Neural cell (in vitro differentiated cells): ENCODE measurements at regions not wholly inside any gene's neighbourhood (a gene's known extent, or its start where the extent isn't known, plus 50 kb on each side); places are given as distances from the start of the nearest gene placed in this dataset.

Source experiments
- H2AFZ ChIP-seq: fragments of 200-600, 300-800 bp; sonication (generic), shearing (Covaris generic); 2 replicates; pipeline ENCODE4 v1.6.0; 2014; ENCODE audit warnings: low read depth, mild to moderate bottlenecking, antibody characterized with exemption, low read length, moderate library complexity
- H3F3A ChIP-seq: fragments of 200-600 bp; shearing (Covaris generic); 2 replicates; pipeline ENCODE4 v1.6.1; 2016; ENCODE audit warnings: mild to moderate bottlenecking, moderate library complexity, mixed read lengths, antibody characterized with exemption, low read length; ENCODE audit not compliant: insufficient read depth, poor library complexity, severe bottlenecking
- H3K27ac ChIP-seq: fragments of 200-600, 300-800 bp; sonication (generic), shearing (Covaris generic); 2 replicates; pipeline ENCODE4 v1.5.1; 2014; ENCODE audit warnings: mild to moderate bottlenecking, low read length, moderate library complexity
- H3K27me3 ChIP-seq: fragments of 300-800, 200-600 bp; sonication (generic), shearing (Covaris generic); 2 replicates; pipeline ENCODE4 v1.6.0; 2014; ENCODE audit warnings: mild to moderate bottlenecking, low read depth, low read length, moderate library complexity; ENCODE audit not compliant: insufficient read depth
- H3K36me3 ChIP-seq: fragments of 300-800, 200-600 bp; sonication (generic), shearing (Covaris generic); 2 replicates; pipeline ENCODE4 v1.5.1; 2014; ENCODE audit warnings: mild to moderate bottlenecking, antibody characterized with exemption, low read length, moderate library complexity; ENCODE audit not compliant: insufficient read depth
- H3K4me2 ChIP-seq: fragments of 300-800, 200-600 bp; sonication (generic), shearing (Covaris generic); 2 replicates; pipeline ENCODE4 v1.6.0; 2014; ENCODE audit warnings: mild to moderate bottlenecking, low read length
- H3K4me3 ChIP-seq: fragments of 300-800, 200-600 bp; sonication (generic), shearing (Covaris generic); 2 replicates; pipeline ENCODE4 v1.5.1; 2014; ENCODE audit warnings: mild to moderate bottlenecking, low read length, moderate library complexity
- H3K79me2 ChIP-seq: fragments of 200-600 bp; shearing (Covaris generic); replicated peaks from 2 replicates; pipeline ENCODE4 v1.6.0; 2014; ENCODE audit warnings: mild to moderate bottlenecking, low read length, moderate library complexity; ENCODE audit not compliant: insufficient read depth
- H3K9ac ChIP-seq: fragments of 300-800, 200-600 bp; sonication (generic), shearing (Covaris generic); 2 replicates; pipeline ENCODE4 v1.6.1; 2016; ENCODE audit warnings: mild to moderate bottlenecking, low read length, mixed read lengths
- H3K9me2 ChIP-seq: fragments of 200-600 bp; shearing (Covaris generic); 2 replicates; pipeline ENCODE4 v1.6.1; 2016; ENCODE audit warnings: mild to moderate bottlenecking, low read length, mixed read lengths; ENCODE audit not compliant: insufficient read depth
- H3K9me3 ChIP-seq: fragments of 200-600, 300-800 bp; sonication (generic), shearing (Covaris generic); 2 replicates; pipeline ENCODE4 v1.6.1; 2016; ENCODE audit warnings: mild to moderate bottlenecking, mixed run types, low read length, moderate library complexity, mixed read lengths
- H4K20me1 ChIP-seq: fragments of 200-600 bp; shearing (Covaris generic); 2 replicates; pipeline ENCODE4 v1.6.1; 2016; ENCODE audit warnings: mild to moderate bottlenecking, mixed run types; ENCODE audit not compliant: insufficient read depth
- EP300 ChIP-seq: fragments of 450-650 bp; conservative IDR thresholded peaks from 2 replicates; pipeline ENCODE4 v1.6.1; 2014; ENCODE audit warnings: antibody characterized with exemption, mild to moderate bottlenecking, moderate library complexity; ENCODE audit not compliant: poor library complexity, severe bottlenecking
- EZH2 ChIP-seq: fragments of 200-600, 300-800 bp; shearing (Covaris generic), sonication (generic); IDR thresholded peaks from 2 replicates; pipeline ENCODE4 v1.6.1; 2014; ENCODE audit warnings: antibody characterized with exemption, low read length, borderline replicate concordance, mild to moderate bottlenecking; ENCODE audit not compliant: insufficient read depth, poor library complexity, severe bottlenecking
- MXI1 ChIP-seq: fragments of 450-650 bp; conservative IDR thresholded peaks from 2 replicates; pipeline ENCODE4 v1.6.1; 2014; ENCODE audit warnings: antibody characterized with exemption, mild to moderate bottlenecking; ENCODE audit not compliant: poor library complexity, severe bottlenecking
- POLR2AphosphoS5 ChIP-seq: IDR thresholded peaks from 2 replicates; pipeline ENCODE4 v1.6.1; 2012
- RAD21 ChIP-seq: fragments of 450-650 bp; conservative IDR thresholded peaks from 2 replicates; pipeline ENCODE4 v1.6.1; 2014; ENCODE audit warnings: antibody characterized with exemption, mild to moderate bottlenecking, moderate library complexity
- SMC3 ChIP-seq: fragments of 450-650 bp; conservative IDR thresholded peaks from 2 replicates; pipeline ENCODE4 v1.6.1; 2014; ENCODE audit warnings: antibody characterized with exemption, mild to moderate bottlenecking, moderate library complexity; ENCODE audit not compliant: poor library complexity
- TAF1 ChIP-seq: IDR thresholded peaks from 2 replicates; pipeline ENCODE4 v1.6.1; 2012; ENCODE audit warnings: low read depth
- TF ChIP-seq, protein P1 (sequence below): IDR thresholded peaks from 2 replicates; pipeline ENCODE4 v1.6.1; 2012; ENCODE audit warnings: borderline replicate concordance
- TF ChIP-seq, protein P2 (sequence below): fragments of 450-650 bp; IDR thresholded peaks from 2 replicates; pipeline ENCODE4 v1.5.1; 2014; ENCODE audit warnings: antibody characterized with exemption, mild to moderate bottlenecking, moderate library complexity; ENCODE audit not compliant: poor library complexity, severe bottlenecking

- H3K36me3 ChIP-seq: no peaks in the 10 kb centered on the region
- H3K9me2 ChIP-seq: no peaks in the 10 kb centered on the region
- H3F3A ChIP-seq: no peaks in the 10 kb centered on the region
- peak overlapping the region; percentile 7 for H3K27ac ChIP-seq
- no peaks in the 10 kb centered on the region for H4K20me1 ChIP-seq
- H3K4me3 ChIP-seq: no peak overlapping the region
- H3K9ac ChIP-seq: no peak overlapping the region
- H3K27me3 ChIP-seq: no peaks in the 10 kb centered on the region
- no peak overlapping the region for H3K4me2 ChIP-seq
- TF ChIP-seq RAD21 (no peak), EZH2 (no peak), MXI1 (no peak), EP300 (no peak), TAF1 (no peak), POLR2AphosphoS5 (no peak), SMC3 (no peak)
- TF ChIP-seq, protein P1, sequence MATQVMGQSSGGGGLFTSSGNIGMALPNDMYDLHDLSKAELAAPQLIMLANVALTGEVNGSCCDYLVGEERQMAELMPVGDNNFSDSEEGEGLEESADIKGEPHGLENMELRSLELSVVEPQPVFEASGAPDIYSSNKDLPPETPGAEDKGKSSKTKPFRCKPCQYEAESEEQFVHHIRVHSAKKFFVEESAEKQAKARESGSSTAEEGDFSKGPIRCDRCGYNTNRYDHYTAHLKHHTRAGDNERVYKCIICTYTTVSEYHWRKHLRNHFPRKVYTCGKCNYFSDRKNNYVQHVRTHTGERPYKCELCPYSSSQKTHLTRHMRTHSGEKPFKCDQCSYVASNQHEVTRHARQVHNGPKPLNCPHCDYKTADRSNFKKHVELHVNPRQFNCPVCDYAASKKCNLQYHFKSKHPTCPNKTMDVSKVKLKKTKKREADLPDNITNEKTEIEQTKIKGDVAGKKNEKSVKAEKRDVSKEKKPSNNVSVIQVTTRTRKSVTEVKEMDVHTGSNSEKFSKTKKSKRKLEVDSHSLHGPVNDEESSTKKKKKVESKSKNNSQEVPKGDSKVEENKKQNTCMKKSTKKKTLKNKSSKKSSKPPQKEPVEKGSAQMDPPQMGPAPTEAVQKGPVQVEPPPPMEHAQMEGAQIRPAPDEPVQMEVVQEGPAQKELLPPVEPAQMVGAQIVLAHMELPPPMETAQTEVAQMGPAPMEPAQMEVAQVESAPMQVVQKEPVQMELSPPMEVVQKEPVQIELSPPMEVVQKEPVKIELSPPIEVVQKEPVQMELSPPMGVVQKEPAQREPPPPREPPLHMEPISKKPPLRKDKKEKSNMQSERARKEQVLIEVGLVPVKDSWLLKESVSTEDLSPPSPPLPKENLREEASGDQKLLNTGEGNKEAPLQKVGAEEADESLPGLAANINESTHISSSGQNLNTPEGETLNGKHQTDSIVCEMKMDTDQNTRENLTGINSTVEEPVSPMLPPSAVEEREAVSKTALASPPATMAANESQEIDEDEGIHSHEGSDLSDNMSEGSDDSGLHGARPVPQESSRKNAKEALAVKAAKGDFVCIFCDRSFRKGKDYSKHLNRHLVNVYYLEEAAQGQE: no peak
- TF ChIP-seq, protein P2, sequence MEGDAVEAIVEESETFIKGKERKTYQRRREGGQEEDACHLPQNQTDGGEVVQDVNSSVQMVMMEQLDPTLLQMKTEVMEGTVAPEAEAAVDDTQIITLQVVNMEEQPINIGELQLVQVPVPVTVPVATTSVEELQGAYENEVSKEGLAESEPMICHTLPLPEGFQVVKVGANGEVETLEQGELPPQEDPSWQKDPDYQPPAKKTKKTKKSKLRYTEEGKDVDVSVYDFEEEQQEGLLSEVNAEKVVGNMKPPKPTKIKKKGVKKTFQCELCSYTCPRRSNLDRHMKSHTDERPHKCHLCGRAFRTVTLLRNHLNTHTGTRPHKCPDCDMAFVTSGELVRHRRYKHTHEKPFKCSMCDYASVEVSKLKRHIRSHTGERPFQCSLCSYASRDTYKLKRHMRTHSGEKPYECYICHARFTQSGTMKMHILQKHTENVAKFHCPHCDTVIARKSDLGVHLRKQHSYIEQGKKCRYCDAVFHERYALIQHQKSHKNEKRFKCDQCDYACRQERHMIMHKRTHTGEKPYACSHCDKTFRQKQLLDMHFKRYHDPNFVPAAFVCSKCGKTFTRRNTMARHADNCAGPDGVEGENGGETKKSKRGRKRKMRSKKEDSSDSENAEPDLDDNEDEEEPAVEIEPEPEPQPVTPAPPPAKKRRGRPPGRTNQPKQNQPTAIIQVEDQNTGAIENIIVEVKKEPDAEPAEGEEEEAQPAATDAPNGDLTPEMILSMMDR: no peak
- H3K79me2 ChIP-seq: no peaks in the 10 kb centered on the region
- H3K9me3 ChIP-seq: no peaks in the 10 kb centered on the region
- H2AFZ ChIP-seq: no peak overlapping the region
Measured at GRCh38 chr16:51666074-51666473, 515.0 kb upstream of the SALL1 start.

DNA sequence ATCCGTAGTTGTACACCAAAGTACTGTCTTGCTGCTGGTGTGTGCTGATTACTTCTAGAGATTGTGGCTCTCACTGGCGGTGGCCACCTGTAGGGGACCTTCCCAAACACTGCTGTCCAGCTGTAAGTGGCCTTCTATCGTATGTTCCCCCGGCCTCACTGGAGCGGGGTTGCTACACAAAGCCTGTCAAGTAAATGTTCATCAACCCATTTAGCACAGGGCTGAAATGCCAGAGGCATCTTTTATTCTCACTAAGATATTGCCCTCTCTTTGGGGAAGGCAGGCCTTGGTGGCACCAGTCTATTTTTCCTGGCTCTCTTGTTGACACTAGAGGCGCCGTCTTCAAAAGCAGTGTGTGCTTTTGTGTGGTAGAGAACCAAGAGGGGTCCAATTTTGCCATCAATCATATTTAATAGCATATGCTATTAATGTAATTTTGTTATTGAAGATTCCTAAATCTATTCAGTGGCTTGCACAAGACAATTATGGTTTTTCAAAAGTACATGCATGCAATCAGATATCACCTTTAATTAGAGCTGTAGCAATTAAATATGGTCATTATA is 514.4 kb upstream of the SALL1 start:
- no peak overlapping the region for H3K27ac ChIP-seq
- no peak overlapping the region for H2AFZ ChIP-seq
- no peaks in the 10 kb centered on the region for H3K9me3 ChIP-seq
- no peaks in the 10 kb centered on the region for H3K27me3 ChIP-seq
- no peak for TF ChIP-seq EZH2
- TF ChIP-seq RAD21: peak; percentile 39
- TF ChIP-seq, protein P1: no peak
- TF ChIP-seq SMC3: peak; percentile 43
- TF ChIP-seq, protein P2: peak; percentile 72
- TF ChIP-seq EP300: peak; percentile 67
- no peak for TF ChIP-seq MXI1
- no peak for TF ChIP-seq TAF1
- TF ChIP-seq POLR2AphosphoS5: peak; percentile 72
- H3K4me2 ChIP-seq: no peak overlapping the region
- no peak overlapping the region for H3K9ac ChIP-seq
- no peak overlapping the region for H3K4me3 ChIP-seq
- no peaks in the 10 kb centered on the region for H3F3A ChIP-seq
- H4K20me1 ChIP-seq: no peaks in the 10 kb centered on the region
- no peaks in the 10 kb centered on the region for H3K36me3 ChIP-seq
- H3K9me2 ChIP-seq: no peaks in the 10 kb centered on the region
- H3K79me2 ChIP-seq: no peaks in the 10 kb centered on the region
